CD14-positive monocyte (primary cell): ENCODE measurements at regions not wholly inside any gene's neighbourhood (a gene's known extent, or its start where the extent isn't known, plus 50 kb on each side); places are given as distances from the start of the nearest gene placed in this dataset.
A peak's percentile ranks its signal among the peaks of the same experiment; 100 is the strongest.
"Not testable (repeated sequence)": the region's sequence is repeated elsewhere in the genome, so short reads cannot be mapped to it uniquely, and the experiment has no call there.

Source experiments
- DNase-seq, 3 donors: peaks; one replicate each; pipeline ENCODE4 v3.0.0-alpha.2; 2011 to 2022
- H2AFZ ChIP-seq: 2 replicates; pipeline ENCODE4 v1.6.0; 2012; ENCODE audit warnings: mild to moderate bottlenecking, low read depth, low read length, inconsistent platforms; ENCODE audit not compliant: insufficient read depth, poor library complexity, severe bottlenecking
- H3K27ac ChIP-seq, 2 donors: 1 replicate in 1 of 2; 2 replicates in 1 of 2; pipeline ENCODE4 v1.5.1; 2012 to 2013; ENCODE audit warnings: low read length in 2 of 2, control low read depth in 1 of 2, inconsistent platforms in 1 of 2, low read depth in 1 of 2, mild to moderate bottlenecking in 1 of 2
- H3K27me3 ChIP-seq, 2 donors: one replicate each; pipeline versions ENCODE4 v1.6.0 to v1.6.1; 2011 to 2013; ENCODE audit warnings: low read length in 2 of 2; ENCODE audit not compliant: control insufficient read depth in 2 of 2, insufficient read depth in 2 of 2
- H3K36me3 ChIP-seq, 2 donors: replicated peaks in 1 of 2; 1 replicate in 1 of 2; 2 replicates in 1 of 2; pipeline versions ENCODE4 v1.5.1 to v1.6.1; 2012 to 2013; ENCODE audit warnings: low read length in 2 of 2, control low read depth in 1 of 2, inconsistent platforms in 1 of 2, mild to moderate bottlenecking in 1 of 2; ENCODE audit not compliant: insufficient read depth in 2 of 2, control insufficient read depth in 1 of 2
- H3K4me1 ChIP-seq, 2 donors: 1 replicate in 1 of 2; 2 replicates in 1 of 2; pipeline versions ENCODE4 v1.5.1 to v1.6.1; 2012 to 2013; ENCODE audit warnings: low read length in 2 of 2, control low read depth in 1 of 2, inconsistent platforms in 1 of 2, mild to moderate bottlenecking in 1 of 2, moderate library complexity in 1 of 2; ENCODE audit not compliant: insufficient read depth in 2 of 2, control insufficient read depth in 1 of 2
- H3K4me2 ChIP-seq: replicated peaks from 2 replicates; pipeline ENCODE3; 2012; ENCODE audit warnings: low read length, moderate library complexity, mild to moderate bottlenecking; ENCODE audit not compliant: poor library complexity, severe bottlenecking; ENCODE audit errors: extremely low read depth
- H3K4me3 ChIP-seq, 3 experiments: fragments of 200-600 bp in 1 of 3; sonication (generic) in 1 of 3; replicated peaks in 1 of 3; 1 replicate in 2 of 3; 2 replicates in 1 of 3; pipeline ENCODE4 v1.5.1; 2011 to 2013; ENCODE audit warnings: low read length in 3 of 3, mild to moderate bottlenecking in 3 of 3, control low read depth in 2 of 3, low read depth in 2 of 3, inconsistent platforms in 1 of 3, moderate library complexity in 1 of 3
- H3K79me2 ChIP-seq: 2 replicates; pipeline ENCODE4 v1.6.0; 2012; ENCODE audit warnings: mild to moderate bottlenecking, control low read depth, inconsistent platforms, low read length, moderate library complexity; ENCODE audit not compliant: insufficient read depth
- H3K9ac ChIP-seq: 2 replicates; pipeline ENCODE4 v1.6.0; 2017; ENCODE audit warnings: low read length, mild to moderate bottlenecking; ENCODE audit not compliant: insufficient read depth, poor library complexity, severe bottlenecking
- H3K9me3 ChIP-seq, 2 donors: replicated peaks in 1 of 2; 1 replicate in 1 of 2; 2 replicates in 1 of 2; pipeline versions ENCODE4 v1.5.1 to v1.6.1; 2012 to 2013; ENCODE audit warnings: low read length in 2 of 2, control low read depth in 1 of 2; ENCODE audit not compliant: control insufficient read depth in 1 of 2, insufficient read depth in 1 of 2
- H4K20me1 ChIP-seq: 2 replicates; pipeline ENCODE4 v1.6.0; 2012; ENCODE audit warnings: mild to moderate bottlenecking, low read length, control low read depth, moderate library complexity; ENCODE audit not compliant: insufficient read depth
- H3K27ac Mint-ChIP-seq, 7 donors: one replicate each; pipeline ENCODE4 v1.8.0; 2020; ENCODE audit warnings: mild to moderate bottlenecking in 7 of 7, mixed read lengths in 7 of 7, moderate library complexity in 6 of 7, inconsistent platforms in 2 of 7
- H3K27me3 Mint-ChIP-seq, 3 donors: one replicate each; pipeline ENCODE4 v1.8.0; 2021 to 2022; ENCODE audit warnings: low read depth in 3 of 3, mild to moderate bottlenecking in 3 of 3, mixed read lengths in 3 of 3, moderate library complexity in 3 of 3, inconsistent platforms in 1 of 3
- H3K36me3 Mint-ChIP-seq, 2 donors: one replicate each; pipeline ENCODE4 v1.8.0; 2020; ENCODE audit warnings: mixed read lengths in 2 of 2, inconsistent platforms in 1 of 2, mild to moderate bottlenecking in 1 of 2
- H3K4me1 Mint-ChIP-seq: one replicate; pipeline ENCODE4 v1.8.0; 2020; ENCODE audit warnings: mild to moderate bottlenecking, mixed read lengths
- H3K4me3 Mint-ChIP-seq, 2 donors: one replicate each; pipeline ENCODE4 v1.8.0; 2020; ENCODE audit warnings: mild to moderate bottlenecking in 2 of 2, mixed read lengths in 2 of 2, moderate library complexity in 1 of 2
- H3K9me3 Mint-ChIP-seq, 7 donors: one replicate each; pipeline ENCODE4 v1.8.0; 2020 to 2022; ENCODE audit warnings: mixed read lengths in 7 of 7, mild to moderate bottlenecking in 6 of 7, moderate library complexity in 6 of 7, inconsistent platforms in 2 of 7
- CTCF ChIP-seq: fragments of 200-600 bp; IDR thresholded peaks from one replicate; pipeline ENCODE4 v1.8.0; 2022; ENCODE audit warnings: antibody characterized with exemption, mild to moderate bottlenecking
- WGBS: methylation state at CpG from one replicate; pipeline ENCODE4 v1.1.5; 2013; ENCODE audit warnings: missing lambda C conversion rate; ENCODE audit not compliant: insufficient coverage; 5-methylcytosine and 5-hydroxymethylcytosine counted together
- intact Hi-C, 2 donors: fragments of 100-400 bp; cut with micrococcal nuclease; formaldehyde crosslinking; loops; one replicate each; pipeline versions ENCODE4 v1.15.0 to v1.15.1; 2023

GRCh38 chrX:953879-954482, 258.5 kb downstream of the CRLF2 start:
- Histone ChIP-seq H3K4me1 (no peaks in the 10 kb centered on the region), H2AFZ (no peak overlapping the region), H4K20me1 (no peaks in the 10 kb centered on the region), H3K36me3 (no peaks in the 10 kb centered on the region), H3K27me3 (no peaks in the 10 kb centered on the region), H3K9me3 (peaks cover 0 to 6% of the 10 kb centered on the region in 2 donors), H3K79me2 (no peaks in the 10 kb centered on the region), H3K4me3 (no peak overlapping the region), H3K9ac (no peak overlapping the region), H3K4me2 (no peak overlapping the region), H3K27ac (no peak overlapping the region)
- TF ChIP-seq CTCF, result no peak
- Mint-ChIP-seq H3K27ac (no peak overlapping the region), H3K27me3 (peaks cover 0 to 7% (median 5%) of the 10 kb centered on the region in 3 donors), H3K9me3 (peaks cover 0 to 5% (median 0%) of the 10 kb centered on the region in 7 donors), H3K4me1 (no peaks in the 10 kb centered on the region), H3K4me3 (no peak overlapping the region), H3K36me3 (no peaks in the 10 kb centered on the region)
- DNase-seq, result no peak
- intact Hi-C loops, result no loop called here

- no peak for DNase-seq
- H3K27ac Mint-ChIP-seq, result no peak overlapping the region
- no peaks in the 10 kb centered on the region for H3K4me1 ChIP-seq
- no peaks in the 10 kb centered on the region for H3K4me1 Mint-ChIP-seq
- H2AFZ ChIP-seq, result no peak overlapping the region
- no peak for TF ChIP-seq CTCF
- H3K4me3 ChIP-seq, result no peak overlapping the region
- no peaks in the 10 kb centered on the region for H4K20me1 ChIP-seq
- peaks cover 0 to 6% of the 10 kb centered on the region in 2 donors for H3K9me3 ChIP-seq
- intact Hi-C loops, result no loop called here
- no peak overlapping the region for H3K9ac ChIP-seq
- no peaks in the 10 kb centered on the region for H3K79me2 ChIP-seq
- H3K27me3 ChIP-seq, result no peaks in the 10 kb centered on the region
- H3K9me3 Mint-ChIP-seq, result peaks cover 0 to 5% (median 2%) of the 10 kb centered on the region in 7 donors
- H3K36me3 ChIP-seq, result no peaks in the 10 kb centered on the region
- no peak overlapping the region for H3K4me3 Mint-ChIP-seq
- no peaks in the 10 kb centered on the region for H3K36me3 Mint-ChIP-seq
- peaks cover 2 to 11% (median 2%) of the 10 kb centered on the region in 3 donors for H3K27me3 Mint-ChIP-seq
- 90% methylated on average over 2 of the region's 5 CpGs for WGBS
- H3K27ac ChIP-seq, result no peak overlapping the region
- H3K4me2 ChIP-seq, result no peak overlapping the region
Measured at GRCh38 chrX:952816-953215, 259.6 kb downstream of the CRLF2 start.

- H3K4me3 Mint-ChIP-seq, H2AFZ ChIP-seq, H3K27ac ChIP-seq, H3K9me3 ChIP-seq, H3K36me3 Mint-ChIP-seq, H3K27me3 ChIP-seq, H3K4me1 Mint-ChIP-seq, H3K4me1 ChIP-seq, H3K79me2 ChIP-seq, intact Hi-C loops, DNase-seq, H3K9me3 Mint-ChIP-seq, H4K20me1 ChIP-seq, H3K4me3 ChIP-seq, H3K36me3 ChIP-seq, H3K9ac ChIP-seq, H3K4me2 ChIP-seq: not testable (repeated sequence)
- Mint-ChIP-seq H3K27me3 (peaks cover 3 to 11% (median 10%) of the 10 kb centered on the region in 3 donors), H3K27ac (peak overlapping the region in 1 of 7 donors; percentile 85)
- 74% methylated on average over 3 of the region's 6 CpGs for WGBS
Measured at GRCh38 chrX:947262-947661, 265.2 kb downstream of the CRLF2 start.
